ENCODE measurements at regions not wholly inside any gene's neighbourhood (a gene's known extent, or its start where the extent isn't known, plus 50 kb on each side); places are given as distances from the start of the nearest gene placed in this dataset.

DNA sequence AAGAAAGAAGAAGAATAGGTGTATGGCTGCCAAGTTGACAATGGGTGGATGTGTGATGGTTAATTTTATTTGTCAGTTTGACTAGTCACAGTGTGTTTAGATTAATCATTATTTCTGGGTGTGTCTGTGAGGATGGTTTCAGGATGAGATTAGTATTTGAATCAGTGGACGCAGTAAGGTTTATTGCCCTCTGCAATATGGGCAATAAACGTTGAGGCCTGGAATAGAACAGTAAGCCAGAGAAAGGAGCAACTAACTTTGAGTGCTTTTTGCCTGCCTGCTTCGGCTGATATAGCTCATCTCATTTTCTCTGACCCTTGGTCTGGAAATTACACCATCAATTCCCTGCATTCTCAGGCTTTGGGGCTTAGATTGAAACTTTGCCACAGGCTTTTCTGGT lies 140.8 kb upstream of the SPANXN4 start (continued):
- TF ChIP-seq NRF1 (IDR thresholded peaks at IDR 0.05; ENCODE audit: low read depth, low read length) (no peak), TCF12 (IDR thresholded peaks at IDR 0.05) (no peak), RXRA (IDR thresholded peaks at IDR 0.05; ENCODE audit: borderline replicate concordance, low read depth) (no peak)
- TF ChIP-seq, protein P1, sequence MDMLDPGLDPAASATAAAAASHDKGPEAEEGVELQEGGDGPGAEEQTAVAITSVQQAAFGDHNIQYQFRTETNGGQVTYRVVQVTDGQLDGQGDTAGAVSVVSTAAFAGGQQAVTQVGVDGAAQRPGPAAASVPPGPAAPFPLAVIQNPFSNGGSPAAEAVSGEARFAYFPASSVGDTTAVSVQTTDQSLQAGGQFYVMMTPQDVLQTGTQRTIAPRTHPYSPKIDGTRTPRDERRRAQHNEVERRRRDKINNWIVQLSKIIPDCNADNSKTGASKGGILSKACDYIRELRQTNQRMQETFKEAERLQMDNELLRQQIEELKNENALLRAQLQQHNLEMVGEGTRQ (IDR thresholded peaks at IDR 0.05; ENCODE audit: borderline replicate concordance, low read depth, low read length): no peak

DNA sequence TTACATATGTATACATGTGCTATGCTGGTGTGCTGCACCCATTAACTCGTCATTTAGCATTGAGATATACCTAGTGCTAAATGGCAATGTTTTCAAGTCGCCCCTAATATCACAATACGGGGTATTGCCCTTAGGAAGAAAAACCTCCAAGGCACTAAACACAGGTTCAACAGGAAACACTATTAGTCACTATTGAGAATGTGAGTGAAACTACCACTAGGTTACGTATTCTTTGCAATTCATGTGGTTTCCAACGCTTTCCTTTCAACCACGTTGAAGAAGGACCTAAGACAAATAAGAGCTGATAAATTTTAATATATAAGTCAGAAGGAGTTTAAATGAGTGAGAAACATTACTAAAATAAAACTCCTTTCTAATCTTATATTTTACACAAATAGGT lies 134.7 kb upstream of the SPANXN4 start:
- no peak for TF ChIP-seq GABPA (IDR thresholded peaks at IDR 0.05; ENCODE audit: low read depth)
- TF ChIP-seq ELF1 (IDR thresholded peaks at IDR 0.05): no peak
- TF ChIP-seq FOXM1 (IDR thresholded peaks at IDR 0.05; ENCODE audit: low read depth): no peak
- TF ChIP-seq, protein P2, sequence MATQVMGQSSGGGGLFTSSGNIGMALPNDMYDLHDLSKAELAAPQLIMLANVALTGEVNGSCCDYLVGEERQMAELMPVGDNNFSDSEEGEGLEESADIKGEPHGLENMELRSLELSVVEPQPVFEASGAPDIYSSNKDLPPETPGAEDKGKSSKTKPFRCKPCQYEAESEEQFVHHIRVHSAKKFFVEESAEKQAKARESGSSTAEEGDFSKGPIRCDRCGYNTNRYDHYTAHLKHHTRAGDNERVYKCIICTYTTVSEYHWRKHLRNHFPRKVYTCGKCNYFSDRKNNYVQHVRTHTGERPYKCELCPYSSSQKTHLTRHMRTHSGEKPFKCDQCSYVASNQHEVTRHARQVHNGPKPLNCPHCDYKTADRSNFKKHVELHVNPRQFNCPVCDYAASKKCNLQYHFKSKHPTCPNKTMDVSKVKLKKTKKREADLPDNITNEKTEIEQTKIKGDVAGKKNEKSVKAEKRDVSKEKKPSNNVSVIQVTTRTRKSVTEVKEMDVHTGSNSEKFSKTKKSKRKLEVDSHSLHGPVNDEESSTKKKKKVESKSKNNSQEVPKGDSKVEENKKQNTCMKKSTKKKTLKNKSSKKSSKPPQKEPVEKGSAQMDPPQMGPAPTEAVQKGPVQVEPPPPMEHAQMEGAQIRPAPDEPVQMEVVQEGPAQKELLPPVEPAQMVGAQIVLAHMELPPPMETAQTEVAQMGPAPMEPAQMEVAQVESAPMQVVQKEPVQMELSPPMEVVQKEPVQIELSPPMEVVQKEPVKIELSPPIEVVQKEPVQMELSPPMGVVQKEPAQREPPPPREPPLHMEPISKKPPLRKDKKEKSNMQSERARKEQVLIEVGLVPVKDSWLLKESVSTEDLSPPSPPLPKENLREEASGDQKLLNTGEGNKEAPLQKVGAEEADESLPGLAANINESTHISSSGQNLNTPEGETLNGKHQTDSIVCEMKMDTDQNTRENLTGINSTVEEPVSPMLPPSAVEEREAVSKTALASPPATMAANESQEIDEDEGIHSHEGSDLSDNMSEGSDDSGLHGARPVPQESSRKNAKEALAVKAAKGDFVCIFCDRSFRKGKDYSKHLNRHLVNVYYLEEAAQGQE (IDR thresholded peaks at IDR 0.05; ENCODE audit: low read depth, low read length): no peak
- no peak for TF ChIP-seq POLR2AphosphoS5 (IDR thresholded peaks at IDR 0.05; ENCODE audit: low read depth, low read length)
- TF ChIP-seq, protein P3, sequence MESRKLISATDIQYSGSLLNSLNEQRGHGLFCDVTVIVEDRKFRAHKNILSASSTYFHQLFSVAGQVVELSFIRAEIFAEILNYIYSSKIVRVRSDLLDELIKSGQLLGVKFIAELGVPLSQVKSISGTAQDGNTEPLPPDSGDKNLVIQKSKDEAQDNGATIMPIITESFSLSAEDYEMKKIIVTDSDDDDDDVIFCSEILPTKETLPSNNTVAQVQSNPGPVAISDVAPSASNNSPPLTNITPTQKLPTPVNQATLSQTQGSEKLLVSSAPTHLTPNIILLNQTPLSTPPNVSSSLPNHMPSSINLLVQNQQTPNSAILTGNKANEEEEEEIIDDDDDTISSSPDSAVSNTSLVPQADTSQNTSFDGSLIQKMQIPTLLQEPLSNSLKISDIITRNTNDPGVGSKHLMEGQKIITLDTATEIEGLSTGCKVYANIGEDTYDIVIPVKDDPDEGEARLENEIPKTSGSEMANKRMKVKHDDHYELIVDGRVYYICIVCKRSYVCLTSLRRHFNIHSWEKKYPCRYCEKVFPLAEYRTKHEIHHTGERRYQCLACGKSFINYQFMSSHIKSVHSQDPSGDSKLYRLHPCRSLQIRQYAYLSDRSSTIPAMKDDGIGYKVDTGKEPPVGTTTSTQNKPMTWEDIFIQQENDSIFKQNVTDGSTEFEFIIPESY (IDR thresholded peaks at IDR 0.05; ENCODE audit: borderline replicate concordance, low read depth): no peak
- TF ChIP-seq, protein P4, sequence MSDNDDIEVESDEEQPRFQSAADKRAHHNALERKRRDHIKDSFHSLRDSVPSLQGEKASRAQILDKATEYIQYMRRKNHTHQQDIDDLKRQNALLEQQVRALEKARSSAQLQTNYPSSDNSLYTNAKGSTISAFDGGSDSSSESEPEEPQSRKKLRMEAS (IDR thresholded peaks at IDR 0.05; ENCODE audit: low read depth): no peak
- no peak for TF ChIP-seq MXI1 (IDR thresholded peaks at IDR 0.05; ENCODE audit: low read depth, low read length)
- TF ChIP-seq, protein P5, sequence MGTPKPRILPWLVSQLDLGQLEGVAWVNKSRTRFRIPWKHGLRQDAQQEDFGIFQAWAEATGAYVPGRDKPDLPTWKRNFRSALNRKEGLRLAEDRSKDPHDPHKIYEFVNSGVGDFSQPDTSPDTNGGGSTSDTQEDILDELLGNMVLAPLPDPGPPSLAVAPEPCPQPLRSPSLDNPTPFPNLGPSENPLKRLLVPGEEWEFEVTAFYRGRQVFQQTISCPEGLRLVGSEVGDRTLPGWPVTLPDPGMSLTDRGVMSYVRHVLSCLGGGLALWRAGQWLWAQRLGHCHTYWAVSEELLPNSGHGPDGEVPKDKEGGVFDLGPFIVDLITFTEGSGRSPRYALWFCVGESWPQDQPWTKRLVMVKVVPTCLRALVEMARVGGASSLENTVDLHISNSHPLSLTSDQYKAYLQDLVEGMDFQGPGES (IDR thresholded peaks at IDR 0.05; ENCODE audit: low read depth, low read length): no peak
- no peak for TF ChIP-seq EZH2phosphoT487 (IDR thresholded peaks at IDR 0.05; ENCODE audit: borderline replicate concordance, low read depth)
- no peak for TF ChIP-seq MEF2A (IDR thresholded peaks at IDR 0.05; ENCODE audit: borderline replicate concordance, low read depth)
- no peak for TF ChIP-seq NFIC (IDR thresholded peaks at IDR 0.05; ENCODE audit: borderline replicate concordance)
- TF ChIP-seq, protein P6, sequence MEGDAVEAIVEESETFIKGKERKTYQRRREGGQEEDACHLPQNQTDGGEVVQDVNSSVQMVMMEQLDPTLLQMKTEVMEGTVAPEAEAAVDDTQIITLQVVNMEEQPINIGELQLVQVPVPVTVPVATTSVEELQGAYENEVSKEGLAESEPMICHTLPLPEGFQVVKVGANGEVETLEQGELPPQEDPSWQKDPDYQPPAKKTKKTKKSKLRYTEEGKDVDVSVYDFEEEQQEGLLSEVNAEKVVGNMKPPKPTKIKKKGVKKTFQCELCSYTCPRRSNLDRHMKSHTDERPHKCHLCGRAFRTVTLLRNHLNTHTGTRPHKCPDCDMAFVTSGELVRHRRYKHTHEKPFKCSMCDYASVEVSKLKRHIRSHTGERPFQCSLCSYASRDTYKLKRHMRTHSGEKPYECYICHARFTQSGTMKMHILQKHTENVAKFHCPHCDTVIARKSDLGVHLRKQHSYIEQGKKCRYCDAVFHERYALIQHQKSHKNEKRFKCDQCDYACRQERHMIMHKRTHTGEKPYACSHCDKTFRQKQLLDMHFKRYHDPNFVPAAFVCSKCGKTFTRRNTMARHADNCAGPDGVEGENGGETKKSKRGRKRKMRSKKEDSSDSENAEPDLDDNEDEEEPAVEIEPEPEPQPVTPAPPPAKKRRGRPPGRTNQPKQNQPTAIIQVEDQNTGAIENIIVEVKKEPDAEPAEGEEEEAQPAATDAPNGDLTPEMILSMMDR (IDR thresholded peaks at IDR 0.05): no peak
- TF ChIP-seq CHD2 (IDR thresholded peaks at IDR 0.05; ENCODE audit: low read length, partially characterized antibody): no peak
- no peak for TF ChIP-seq TAF1 (IDR thresholded peaks at IDR 0.05; ENCODE audit: borderline replicate concordance, low read depth, low read length)
- H3K79me2 ChIP-seq (ENCODE audit: insufficient read depth): no peaks in the 10 kb centered on the region
- DNase-seq: no peak
- H3K4me3 ChIP-seq (ENCODE audit: low read depth in 2 of 2, low read length in 1 of 2): no peak overlapping the region
- no peak overlapping the region for H3K4me2 ChIP-seq
- H3K27ac ChIP-seq (ENCODE audit: low read depth in 2 of 2, low read length in 1 of 2): no peak overlapping the region
- H3F3A ChIP-seq (replicated peaks; ENCODE audit: insufficient read depth): no peaks in the 10 kb centered on the region
- H3K9me2 ChIP-seq: no peaks in the 10 kb centered on the region
- no peaks in the 10 kb centered on the region for H3K27me3 ChIP-seq (ENCODE audit: insufficient read depth)
- no peaks in the 10 kb centered on the region for H4K20me1 ChIP-seq (ENCODE audit: insufficient read depth)
- H3K4me1 ChIP-seq (ENCODE audit: control insufficient read depth in 1 of 2, insufficient read depth in 2 of 2, low read depth in 1 of 2, low read length in 1 of 2): no peaks in the 10 kb centered on the region
- 8% methylated on average over 6 of the region's 6 CpGs for WGBS (ENCODE audit: low lambda C conversion rate)
- POLR2A ChIA-PET: no interaction called here
- no peak overlapping the region for H2AFZ ChIP-seq (ENCODE audit: low read depth)
- CTCF ChIA-PET: no interaction called here
- H3K36me3 ChIP-seq (replicated peaks in 1 of 2; ENCODE audit: control insufficient read depth in 1 of 2, insufficient read depth in 2 of 2, low read length in 1 of 2): no peaks in the 10 kb centered on the region
- H3K9ac ChIP-seq: no peak overlapping the region
- H3K9me3 ChIP-seq: no peaks in the 10 kb centered on the region
